ENCODE measurements at regions not wholly inside any gene's neighbourhood (a gene's known extent, or its start where the extent isn't known, plus 50 kb on each side); places are given as distances from the start of the nearest gene placed in this dataset.
"Not testable (repeated sequence)": the region's sequence is repeated elsewhere in the genome, so short reads cannot be mapped to it uniquely, and the experiment has no call there.

GRCh38 chr5:119299242-119299614 is 56.6 kb upstream of the TNFAIP8 start:
- DNase-seq: not testable (repeated sequence)

GRCh38 chr5:119299615-119300310 is 56.1 kb upstream of the TNFAIP8 start:
- peak; percentile 86 for DNase-seq

- no peak for DNase-seq
Measured at GRCh38 chr5:119300311-119300670, 55.5 kb upstream of the TNFAIP8 start.

- no peak for DNase-seq
Measured at GRCh38 chr5:119301210-119301609, 54.6 kb upstream of the TNFAIP8 start.

- DNase-seq: no peak
Measured at GRCh38 chr5:119301906-119302305, 53.9 kb upstream of the TNFAIP8 start.

- no peak for DNase-seq
Measured at GRCh38 chr5:119302449-119302848, 53.4 kb upstream of the TNFAIP8 start.

GRCh38 chr5:119302916-119303897 is 52.6 kb upstream of the TNFAIP8 start:
- DNase-seq: no peak

- DNase-seq: no peak
Measured at GRCh38 chr5:119304439-119305211, 51.2 kb upstream of the TNFAIP8 start.
